ENCODE measurements at regions not wholly inside any gene's neighbourhood (a gene's known extent, or its start where the extent isn't known, plus 50 kb on each side); places are given as distances from the start of the nearest gene placed in this dataset.

DNA sequence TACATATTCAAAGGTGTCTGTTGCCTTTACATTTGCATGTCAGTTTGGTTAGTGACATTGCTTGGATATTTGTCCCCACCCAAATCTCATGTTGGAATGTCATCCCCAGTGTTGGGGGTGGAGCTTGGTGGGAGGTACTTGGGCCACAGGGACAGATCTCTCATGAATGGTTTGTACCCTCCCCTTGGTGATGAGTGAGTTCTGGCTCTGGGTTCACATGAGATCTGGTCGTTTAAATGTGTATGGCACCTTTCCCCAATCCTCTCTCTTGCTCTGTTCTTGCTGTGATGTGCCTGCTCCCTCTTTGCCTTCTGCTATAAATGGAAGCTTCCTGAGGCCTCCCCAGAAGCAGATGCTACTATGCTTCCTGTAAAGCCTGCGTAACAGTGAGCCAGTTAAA lies 207.9 kb upstream of the DIO3 start:
- no peak for DNase-seq (ENCODE audit: low read depth)
- no peaks in the 10 kb centered on the region for H3K36me3 ChIP-seq (ENCODE audit: control insufficient read depth, insufficient read depth, low read length)
- no peak for FAIRE-seq
- no peak overlapping the region for H3K4me3 ChIP-seq (ENCODE audit: low read depth, low read length)
- H3K27me3 ChIP-seq (ENCODE audit: control insufficient read depth, insufficient read depth, low read length), result no peaks in the 10 kb centered on the region
- TF ChIP-seq, protein P1, sequence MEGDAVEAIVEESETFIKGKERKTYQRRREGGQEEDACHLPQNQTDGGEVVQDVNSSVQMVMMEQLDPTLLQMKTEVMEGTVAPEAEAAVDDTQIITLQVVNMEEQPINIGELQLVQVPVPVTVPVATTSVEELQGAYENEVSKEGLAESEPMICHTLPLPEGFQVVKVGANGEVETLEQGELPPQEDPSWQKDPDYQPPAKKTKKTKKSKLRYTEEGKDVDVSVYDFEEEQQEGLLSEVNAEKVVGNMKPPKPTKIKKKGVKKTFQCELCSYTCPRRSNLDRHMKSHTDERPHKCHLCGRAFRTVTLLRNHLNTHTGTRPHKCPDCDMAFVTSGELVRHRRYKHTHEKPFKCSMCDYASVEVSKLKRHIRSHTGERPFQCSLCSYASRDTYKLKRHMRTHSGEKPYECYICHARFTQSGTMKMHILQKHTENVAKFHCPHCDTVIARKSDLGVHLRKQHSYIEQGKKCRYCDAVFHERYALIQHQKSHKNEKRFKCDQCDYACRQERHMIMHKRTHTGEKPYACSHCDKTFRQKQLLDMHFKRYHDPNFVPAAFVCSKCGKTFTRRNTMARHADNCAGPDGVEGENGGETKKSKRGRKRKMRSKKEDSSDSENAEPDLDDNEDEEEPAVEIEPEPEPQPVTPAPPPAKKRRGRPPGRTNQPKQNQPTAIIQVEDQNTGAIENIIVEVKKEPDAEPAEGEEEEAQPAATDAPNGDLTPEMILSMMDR (IDR thresholded peaks at IDR 0.05; ENCODE audit: insufficient read depth, low read length, severe bottlenecking), result no peak

DNA sequence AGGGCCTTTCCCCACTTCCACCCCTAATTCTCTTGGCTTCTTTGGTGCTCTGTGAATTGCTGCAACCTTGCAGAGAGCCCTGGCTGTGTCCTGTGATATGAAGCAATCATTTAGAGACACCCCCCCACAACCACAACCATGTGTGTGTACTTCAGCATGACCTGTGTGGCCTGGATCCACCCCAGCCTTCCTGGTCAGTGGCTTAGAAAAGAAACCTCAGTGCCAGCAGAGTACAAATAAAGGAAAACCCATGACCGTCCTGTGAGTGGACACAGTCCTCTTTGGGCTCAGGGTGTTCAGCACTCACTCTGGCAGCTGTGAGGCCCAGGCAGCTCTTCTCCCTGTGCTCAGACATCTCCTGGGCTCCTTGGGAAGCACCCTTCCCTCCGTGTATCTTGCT lies 206.6 kb upstream of the DIO3 start:
- Histone ChIP-seq H3K36me3 (ENCODE audit: control insufficient read depth, insufficient read depth, low read length) (no peaks in the 10 kb centered on the region), H3K4me3 (ENCODE audit: low read depth, low read length) (no peak overlapping the region), H3K27me3 (ENCODE audit: control insufficient read depth, insufficient read depth, low read length) (no peaks in the 10 kb centered on the region)
- DNase-seq (ENCODE audit: low read depth) (no peak), FAIRE-seq (no peak)
- TF ChIP-seq, protein P1 (IDR thresholded peaks at IDR 0.05; ENCODE audit: insufficient read depth, low read length, severe bottlenecking), result no peak

DNA sequence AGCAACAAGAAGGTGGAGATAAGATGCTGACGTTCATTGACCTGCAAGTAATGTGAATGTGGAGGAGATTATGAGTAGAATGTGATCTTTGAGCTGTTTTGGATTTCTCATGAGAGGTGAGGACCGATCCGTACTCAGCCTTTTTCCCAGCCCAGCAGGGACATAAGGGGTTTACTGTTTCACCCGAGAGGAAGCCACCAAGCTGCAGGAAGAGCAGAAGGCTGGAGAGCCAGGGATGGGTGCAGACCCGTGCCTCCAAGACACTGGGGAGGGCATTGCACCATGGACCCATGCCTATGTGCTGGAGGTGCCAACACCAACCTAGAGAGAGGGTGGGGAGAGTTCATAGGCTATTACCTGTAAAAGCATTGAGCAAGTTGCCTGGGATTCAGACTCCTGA lies 206.0 kb upstream of the DIO3 start:
- DNase-seq (ENCODE audit: low read depth), result no peak
- FAIRE-seq, result no peak
- no peak overlapping the region for H3K4me3 ChIP-seq (ENCODE audit: low read depth, low read length)
- H3K36me3 ChIP-seq (ENCODE audit: control insufficient read depth, insufficient read depth, low read length), result no peaks in the 10 kb centered on the region
- TF ChIP-seq, protein P1 (IDR thresholded peaks at IDR 0.05; ENCODE audit: insufficient read depth, low read length, severe bottlenecking), result no peak
- H3K27me3 ChIP-seq (ENCODE audit: control insufficient read depth, insufficient read depth, low read length), result no peaks in the 10 kb centered on the region

DNA sequence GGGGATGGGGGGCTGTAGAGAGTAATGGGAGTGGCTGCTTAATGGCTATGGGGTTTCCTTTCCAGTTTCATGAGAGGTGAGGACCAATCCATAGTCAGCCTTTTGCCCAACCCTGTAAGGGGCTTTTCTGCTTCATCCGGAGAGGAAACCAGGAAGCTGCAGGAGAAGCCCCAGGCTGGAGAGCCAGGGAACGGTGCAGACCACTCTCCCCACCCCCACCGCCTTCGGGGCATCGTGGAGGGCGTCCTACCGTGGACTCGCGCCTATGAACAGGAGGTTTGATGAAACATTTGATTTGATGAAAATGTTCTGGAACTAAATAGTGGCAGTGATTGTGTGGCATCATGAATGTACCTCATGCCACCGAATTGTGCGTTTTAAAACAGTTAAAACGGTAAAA lies 204.3 kb upstream of the DIO3 start:
- no peak for DNase-seq (ENCODE audit: low read depth)
- Histone ChIP-seq H3K36me3 (ENCODE audit: control insufficient read depth, insufficient read depth, low read length) (no peaks in the 10 kb centered on the region), H3K4me3 (ENCODE audit: low read depth, low read length) (no peak overlapping the region), H3K27me3 (ENCODE audit: control insufficient read depth, insufficient read depth, low read length) (no peaks in the 10 kb centered on the region)
- FAIRE-seq, result no peak
- TF ChIP-seq, protein P1 (IDR thresholded peaks at IDR 0.05; ENCODE audit: insufficient read depth, low read length, severe bottlenecking), result no peak

DNA sequence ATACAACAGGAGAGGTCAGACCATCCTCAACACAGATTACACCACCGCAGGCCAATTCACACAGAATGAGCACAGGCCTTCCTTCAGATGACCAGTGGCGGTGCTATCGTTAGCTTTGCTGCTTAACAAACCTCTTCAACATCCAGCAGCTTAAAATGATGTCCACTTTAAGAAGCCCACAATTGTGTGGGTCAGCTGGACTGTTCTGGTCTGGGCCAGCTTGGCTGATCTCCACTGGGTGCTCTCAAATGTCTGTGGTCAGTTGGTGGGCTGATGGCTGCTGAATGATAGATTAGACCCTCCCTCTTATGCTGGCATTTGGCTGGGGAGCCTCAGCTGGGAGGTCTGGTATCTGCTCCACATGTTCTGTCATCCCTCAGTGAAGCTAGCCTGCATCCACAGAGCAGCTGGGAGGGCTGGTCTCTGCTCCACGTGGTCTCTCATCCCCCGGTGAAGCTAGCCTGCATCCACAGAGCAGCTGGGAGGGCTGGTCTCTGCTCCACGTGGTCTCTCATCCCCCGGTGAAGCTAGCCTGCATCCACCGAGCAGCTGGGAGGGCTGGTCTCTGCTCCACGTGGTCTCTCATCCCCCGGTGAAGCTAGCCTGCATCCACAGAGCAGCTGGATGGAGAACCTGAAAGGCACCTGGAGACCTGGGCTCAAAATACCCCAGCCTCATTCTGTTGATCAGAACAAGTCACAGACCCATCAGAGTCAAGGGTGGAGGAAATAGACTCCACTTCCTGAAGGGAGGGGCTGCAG lies 203.6 kb upstream of the DIO3 start:
- no peaks in the 10 kb centered on the region for H3K36me3 ChIP-seq (ENCODE audit: control insufficient read depth, insufficient read depth, low read length)
- no peak for FAIRE-seq
- H3K27me3 ChIP-seq (ENCODE audit: control insufficient read depth, insufficient read depth, low read length), result no peaks in the 10 kb centered on the region
- no peak overlapping the region for H3K4me3 ChIP-seq (ENCODE audit: low read depth, low read length)
- no peak for DNase-seq (ENCODE audit: low read depth)
- TF ChIP-seq, protein P1 (IDR thresholded peaks at IDR 0.05; ENCODE audit: insufficient read depth, low read length, severe bottlenecking), result no peak

All from bronchial epithelial cell (primary cell).